Cardiac fibroblast (primary cell): ENCODE measurements at regions not wholly inside any gene's neighbourhood (a gene's known extent, or its start where the extent isn't known, plus 50 kb on each side); places are given as distances from the start of the nearest gene placed in this dataset.

Experiments
- DNase-seq, 2 donors: peaks; one replicate each; pipeline versions ENCODE4 v3.0.0 to v3.0.0-alpha.2; 2010; ENCODE audit warnings: low read depth in 2 of 2
- H3K4me3 ChIP-seq, 2 donors: replicated peaks in 1 of 2; 1 replicate in 1 of 2; 2 replicates in 1 of 2; pipeline ENCODE4 v1.5.1; 2011; ENCODE audit warnings: low read depth in 2 of 2, low read length in 2 of 2, mild to moderate bottlenecking in 2 of 2, moderate library complexity in 1 of 2
- CTCF ChIP-seq: IDR thresholded peaks from one replicate; pipeline ENCODE4 v1.5.1; 2011; ENCODE audit warnings: low read depth, mild to moderate bottlenecking, low read length, inconsistent platforms

- DNase-seq: no peak
- TF ChIP-seq CTCF: no peak
- no peak overlapping the region for H3K4me3 ChIP-seq
Measured at GRCh38 chr17:15101175-15101574, 164.0 kb downstream of the PMP22 start.

- no peak overlapping the region for H3K4me3 ChIP-seq
- TF ChIP-seq CTCF: no peak
- DNase-seq: no peak
Measured at GRCh38 chr17:15096511-15096910, 168.6 kb downstream of the PMP22 start.

- H3K4me3 ChIP-seq: no peak overlapping the region
- DNase-seq: no peak
- TF ChIP-seq CTCF: no peak
Measured at GRCh38 chr17:15095935-15096334, 169.2 kb downstream of the PMP22 start.

- no peak overlapping the region for H3K4me3 ChIP-seq
- no peak for TF ChIP-seq CTCF
- peak in 1 of 2 donors; percentile 25 for DNase-seq
Measured at GRCh38 chr17:15092762-15093161, 172.4 kb downstream of the PMP22 start.

GRCh38 chr17:15092261-15092660 is 172.9 kb downstream of the PMP22 start:
- H3K4me3 ChIP-seq: no peak overlapping the region
- TF ChIP-seq CTCF: no peak
- no peak for DNase-seq

GRCh38 chr17:15091825-15092224 is 173.3 kb downstream of the PMP22 start:
- TF ChIP-seq CTCF: no peak
- peak in 1 of 2 donors; percentile 3 for DNase-seq
- H3K4me3 ChIP-seq: no peak overlapping the region

GRCh38 chr17:15090533-15090932 is 174.6 kb downstream of the PMP22 start:
- TF ChIP-seq CTCF: no peak
- DNase-seq: no peak

More at GRCh38 chr17:15090533-15090932, 174.6 kb downstream of the PMP22 start:
- H3K4me3 ChIP-seq: no peak overlapping the region
